ENCODE measurements at regions not wholly inside any gene's neighbourhood (a gene's known extent, or its start where the extent isn't known, plus 50 kb on each side); places are given as distances from the start of the nearest gene placed in this dataset.

DNA sequence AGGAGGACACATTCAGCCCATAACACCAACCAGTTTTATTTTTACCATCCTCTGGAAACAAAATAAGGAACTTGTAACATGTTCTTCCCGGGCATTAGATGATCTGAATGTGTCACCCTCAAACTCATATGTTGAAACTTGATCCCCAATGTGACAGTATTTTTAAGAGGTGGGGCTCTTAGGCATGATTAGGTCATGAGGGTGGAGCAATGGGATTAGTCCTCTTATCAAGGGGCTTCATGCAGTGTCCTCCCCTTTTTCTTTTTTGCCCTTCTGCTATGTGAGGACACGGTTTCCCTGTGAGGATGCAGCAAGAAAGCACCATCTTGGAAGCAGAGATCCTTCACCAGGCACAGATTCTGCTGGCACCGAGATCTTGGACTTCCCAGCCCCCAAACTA lies 401.5 kb upstream of the TRIB2 start:
- TF ChIP-seq CTCF (IDR thresholded peaks at IDR 0.05; ENCODE audit: borderline replicate concordance, extremely low read depth, low read length, poor library complexity, severe bottlenecking) (no peak), EZH2 (IDR thresholded peaks at IDR 0.05; ENCODE audit: borderline replicate concordance, low read depth, low read length, severe bottlenecking) (no peak)
